SK-N-SH (cell line): ENCODE measurements at regions not wholly inside any gene's neighbourhood (a gene's known extent, or its start where the extent isn't known, plus 50 kb on each side); places are given as distances from the start of the nearest gene placed in this dataset.

Experiments used
- CTCF ChIP-seq: fragments of 200-600 bp; sonication (generic); IDR thresholded peaks from 2 replicates; pipeline ENCODE4 v1.6.1; 2017; ENCODE audit warnings: antibody characterized with exemption, mild to moderate bottlenecking, moderate library complexity
- EP300 ChIP-seq, 2 experiments: IDR thresholded peaks; 2 replicates each; pipeline versions ENCODE4 v1.4.0 to v1.6.1; 2012; ENCODE audit warnings: borderline replicate concordance in 1 of 2, low read depth in 1 of 2, low read length in 1 of 2
- EZH2phosphoT487 ChIP-seq: fragments of 200-600 bp; sonication (generic); IDR thresholded peaks from 2 replicates; pipeline ENCODE4 v1.6.1; 2017; ENCODE audit warnings: low read depth, mixed run types, mild to moderate bottlenecking, antibody characterized with exemption, moderate library complexity, borderline replicate concordance
- FOXM1 ChIP-seq: IDR thresholded peaks from 2 replicates; pipeline ENCODE4 v1.4.0; 2012; ENCODE audit warnings: low read depth, mild to moderate bottlenecking
- MAX ChIP-seq: IDR thresholded peaks from 2 replicates; pipeline ENCODE4 v1.4.0; 2012; ENCODE audit warnings: low read depth
- MXI1 ChIP-seq: IDR thresholded peaks from 2 replicates; pipeline ENCODE4 v1.6.1; 2012; ENCODE audit warnings: mild to moderate bottlenecking, low read depth, low read length, improper control_type of control experiment
- PBX3 ChIP-seq: IDR thresholded peaks from 2 replicates; pipeline ENCODE4; 2012
- POLR2AphosphoS5 ChIP-seq: IDR thresholded peaks from 2 replicates; pipeline ENCODE4 v1.6.1; 2012; ENCODE audit warnings: low read depth, low read length
- RFX5 ChIP-seq: IDR thresholded peaks from 2 replicates; pipeline ENCODE4 v1.6.1; 2012; ENCODE audit warnings: mild to moderate bottlenecking, improper control_type of control experiment, low read length
- SMC3 ChIP-seq: IDR thresholded peaks from 2 replicates; pipeline ENCODE4 v1.6.1; 2012; ENCODE audit warnings: low read depth, low read length, improper control_type of control experiment
- TAF1 ChIP-seq: IDR thresholded peaks from 2 replicates; pipeline ENCODE4 v1.6.1; 2012; ENCODE audit warnings: low read depth, mild to moderate bottlenecking, low read length, moderate library complexity, borderline replicate concordance
- USF1 ChIP-seq: IDR thresholded peaks from 2 replicates; pipeline ENCODE4 v1.4.0; 2012; ENCODE audit warnings: low read depth, borderline replicate concordance
- YY1 ChIP-seq: IDR thresholded peaks from 2 replicates; pipeline ENCODE4 v1.4.0; 2012; ENCODE audit warnings: low read depth, mild to moderate bottlenecking

GRCh38 chr12:111157486-111157885 is 211.4 kb downstream of the PHETA1 start:
- TF ChIP-seq CTCF (no peak), YY1 (no peak), MAX (no peak), EP300 (IDR thresholded peaks at IDR 0.05; ENCODE audit: borderline replicate concordance in 1 of 2, low read depth in 1 of 2, low read length in 1 of 2) (no peak), MXI1 (no peak), USF1 (no peak), TAF1 (no peak), SMC3 (no peak), PBX3 (no peak), EZH2phosphoT487 (no peak), FOXM1 (no peak), RFX5 (no peak), POLR2AphosphoS5 (no peak)
